ENCODE measurements at regions not wholly inside any gene's neighbourhood (a gene's known extent, or its start where the extent isn't known, plus 50 kb on each side); places are given as distances from the start of the nearest gene placed in this dataset.

DNA sequence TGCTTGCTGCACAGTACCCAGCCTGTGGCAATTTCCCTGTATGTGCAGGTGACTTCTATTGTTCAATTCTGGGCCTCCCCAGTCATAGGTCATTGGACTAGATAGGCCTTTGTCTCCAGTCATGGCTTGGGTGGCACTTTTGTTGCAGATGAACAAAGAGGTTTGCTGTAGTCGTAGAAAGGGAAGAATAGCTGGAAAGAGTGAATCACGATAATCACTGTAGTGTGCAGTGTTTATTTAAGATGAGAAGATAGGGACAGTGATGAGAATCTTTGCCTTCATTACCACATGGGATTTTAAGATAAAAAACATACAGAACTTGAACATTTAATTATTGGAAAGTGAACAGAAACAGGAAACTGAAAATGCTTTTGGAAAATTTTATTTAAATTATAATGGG is 156.1 kb upstream of the CYRIA start:
- TF ChIP-seq RAD21 (conservative IDR thresholded peaks at IDR 0.05) (no peak), POLR2AphosphoS5 (IDR thresholded peaks at IDR 0.05) (no peak), MXI1 (conservative IDR thresholded peaks at IDR 0.05; ENCODE audit: poor library complexity, severe bottlenecking) (no peak), CTCF (IDR thresholded peaks at IDR 0.05; ENCODE audit: poor library complexity, severe bottlenecking) (no peak)

Measured in neural cell (in vitro differentiated cells).